ENCODE measurements at regions not wholly inside any gene's neighbourhood (a gene's known extent, or its start where the extent isn't known, plus 50 kb on each side); places are given as distances from the start of the nearest gene placed in this dataset.
"Not testable (repeated sequence)": the region's sequence is repeated elsewhere in the genome, so short reads cannot be mapped to it uniquely, and the experiment has no call there.

GRCh38 chr19:30968210-30968609, 381.0 kb downstream of the TSHZ3 start:
- no peak for DNase-seq
- Histone ChIP-seq H3K4me3 (ENCODE audit: insufficient read depth, low read depth, low read length) (no peak overlapping the region), H3K36me3 (replicated peaks; ENCODE audit: control insufficient read depth, insufficient read depth, low read length) (no peaks in the 10 kb centered on the region), H3K27me3 (ENCODE audit: control insufficient read depth, insufficient read depth, low read length) (no peaks in the 10 kb centered on the region)

- Histone ChIP-seq H3K4me3 (ENCODE audit: insufficient read depth, low read depth, low read length) (no peak overlapping the region), H3K27me3 (ENCODE audit: control insufficient read depth, insufficient read depth, low read length) (no peaks in the 10 kb centered on the region), H3K36me3 (replicated peaks; ENCODE audit: control insufficient read depth, insufficient read depth, low read length) (no peaks in the 10 kb centered on the region)
- no peak for DNase-seq
Observed at GRCh38 chr19:30966486-30966885, 382.8 kb downstream of the TSHZ3 start.

- no peaks in the 10 kb centered on the region for H3K36me3 ChIP-seq (replicated peaks; ENCODE audit: control insufficient read depth, insufficient read depth, low read length)
- DNase-seq = no peak
- H3K27me3 ChIP-seq (ENCODE audit: control insufficient read depth, insufficient read depth, low read length) = no peaks in the 10 kb centered on the region
- H3K4me3 ChIP-seq (ENCODE audit: insufficient read depth, low read depth, low read length) = no peak overlapping the region
Observed at GRCh38 chr19:30959011-30959410, 390.2 kb downstream of the TSHZ3 start.

- no peak for DNase-seq
- Histone ChIP-seq H3K27me3 (ENCODE audit: control insufficient read depth, insufficient read depth, low read length) (no peaks in the 10 kb centered on the region), H3K4me3 (ENCODE audit: insufficient read depth, low read depth, low read length) (no peak overlapping the region), H3K36me3 (replicated peaks; ENCODE audit: control insufficient read depth, insufficient read depth, low read length) (no peaks in the 10 kb centered on the region)
Observed at GRCh38 chr19:30955112-30956104, 393.8 kb downstream of the TSHZ3 start.

GRCh38 chr19:30944276-30944932, 404.8 kb downstream of the TSHZ3 start:
- H3K36me3 ChIP-seq (replicated peaks; ENCODE audit: control insufficient read depth, insufficient read depth, low read length); H3K27me3 ChIP-seq (ENCODE audit: control insufficient read depth, insufficient read depth, low read length); DNase-seq; H3K4me3 ChIP-seq (ENCODE audit: insufficient read depth, low read depth, low read length): not testable (repeated sequence)

- no peaks in the 10 kb centered on the region for H3K27me3 ChIP-seq (ENCODE audit: control insufficient read depth, insufficient read depth, low read length)
- DNase-seq = no peak
- no peak overlapping the region for H3K4me3 ChIP-seq (ENCODE audit: insufficient read depth, low read depth, low read length)
- no peaks in the 10 kb centered on the region for H3K36me3 ChIP-seq (replicated peaks; ENCODE audit: control insufficient read depth, insufficient read depth, low read length)
Observed at GRCh38 chr19:30943101-30943843, 406.0 kb downstream of the TSHZ3 start.

GRCh38 chr19:30942636-30943035, 406.6 kb downstream of the TSHZ3 start:
- Histone ChIP-seq H3K36me3 (replicated peaks; ENCODE audit: control insufficient read depth, insufficient read depth, low read length) (no peaks in the 10 kb centered on the region), H3K4me3 (ENCODE audit: insufficient read depth, low read depth, low read length) (no peak overlapping the region), H3K27me3 (ENCODE audit: control insufficient read depth, insufficient read depth, low read length) (no peaks in the 10 kb centered on the region)
- no peak for DNase-seq

GRCh38 chr19:30941591-30941990, 407.6 kb downstream of the TSHZ3 start:
- DNase-seq = no peak
- no peaks in the 10 kb centered on the region for H3K36me3 ChIP-seq (replicated peaks; ENCODE audit: control insufficient read depth, insufficient read depth, low read length)
- H3K4me3 ChIP-seq (ENCODE audit: insufficient read depth, low read depth, low read length) = no peak overlapping the region
- H3K27me3 ChIP-seq (ENCODE audit: control insufficient read depth, insufficient read depth, low read length) = no peaks in the 10 kb centered on the region

GRCh38 chr19:30936276-30936675, 413.0 kb downstream of the TSHZ3 start:
- H3K36me3 ChIP-seq (replicated peaks; ENCODE audit: control insufficient read depth, insufficient read depth, low read length) = no peaks in the 10 kb centered on the region
- DNase-seq = no peak
- no peak overlapping the region for H3K4me3 ChIP-seq (ENCODE audit: insufficient read depth, low read depth, low read length)

GRCh38 chr19:30935146-30935545, 414.1 kb downstream of the TSHZ3 start:
- no peak overlapping the region for H3K4me3 ChIP-seq (ENCODE audit: insufficient read depth, low read depth, low read length)
- H3K27me3 ChIP-seq (ENCODE audit: control insufficient read depth, insufficient read depth, low read length) = no peaks in the 10 kb centered on the region
- H3K36me3 ChIP-seq (replicated peaks; ENCODE audit: control insufficient read depth, insufficient read depth, low read length) = no peaks in the 10 kb centered on the region
- DNase-seq = no peak

More at GRCh38 chr19:30936276-30936675, 413.0 kb downstream of the TSHZ3 start:
- no peaks in the 10 kb centered on the region for H3K27me3 ChIP-seq (ENCODE audit: control insufficient read depth, insufficient read depth, low read length)

- not testable (repeated sequence) for H3K4me3 ChIP-seq (ENCODE audit: insufficient read depth, low read depth, low read length)
Observed at GRCh38 chr19:30933454-30933853, 415.8 kb downstream of the TSHZ3 start.

GRCh38 chr19:30932854-30933253, 416.4 kb downstream of the TSHZ3 start:
- Histone ChIP-seq H3K27me3 (ENCODE audit: control insufficient read depth, insufficient read depth, low read length) (no peaks in the 10 kb centered on the region), H3K4me3 (ENCODE audit: insufficient read depth, low read depth, low read length) (no peak overlapping the region), H3K36me3 (replicated peaks; ENCODE audit: control insufficient read depth, insufficient read depth, low read length) (no peaks in the 10 kb centered on the region)
- no peak for DNase-seq

More at GRCh38 chr19:30933454-30933853, 415.8 kb downstream of the TSHZ3 start:
- DNase-seq; H3K36me3 ChIP-seq (replicated peaks; ENCODE audit: control insufficient read depth, insufficient read depth, low read length); H3K27me3 ChIP-seq (ENCODE audit: control insufficient read depth, insufficient read depth, low read length): not testable (repeated sequence)

- Histone ChIP-seq H3K4me3 (ENCODE audit: insufficient read depth, low read depth, low read length) (no peak overlapping the region), H3K27me3 (ENCODE audit: control insufficient read depth, insufficient read depth, low read length) (no peaks in the 10 kb centered on the region), H3K36me3 (replicated peaks; ENCODE audit: control insufficient read depth, insufficient read depth, low read length) (no peaks in the 10 kb centered on the region)
- DNase-seq = no peak
Observed at GRCh38 chr19:30930941-30931706, 418.1 kb downstream of the TSHZ3 start.

- no peak overlapping the region for H3K4me3 ChIP-seq (ENCODE audit: insufficient read depth, low read depth, low read length)
- no peaks in the 10 kb centered on the region for H3K36me3 ChIP-seq (replicated peaks; ENCODE audit: control insufficient read depth, insufficient read depth, low read length)
- H3K27me3 ChIP-seq (ENCODE audit: control insufficient read depth, insufficient read depth, low read length) = no peaks in the 10 kb centered on the region
- DNase-seq = no peak
Observed at GRCh38 chr19:30927705-30928104, 421.5 kb downstream of the TSHZ3 start.
